ENCODE measurements at regions not wholly inside any gene's neighbourhood (a gene's known extent, or its start where the extent isn't known, plus 50 kb on each side); places are given as distances from the start of the nearest gene placed in this dataset.

GRCh38 chr21:29449306-29449950 is 150.7 kb downstream of the BACH1 start:
- Histone ChIP-seq H3K27me3 (ENCODE audit: insufficient read depth) (no peaks in the 10 kb centered on the region), H3K4me2 (no peak overlapping the region), H3F3A (replicated peaks; ENCODE audit: low read depth) (no peaks in the 10 kb centered on the region), H3K9me2 (ENCODE audit: insufficient read depth) (no peaks in the 10 kb centered on the region), H2AFZ (no peak overlapping the region), H4K20me1 (replicated peaks; ENCODE audit: insufficient read depth) (no peaks in the 10 kb centered on the region), H3K79me2 (replicated peaks; ENCODE audit: insufficient read depth) (no peaks in the 10 kb centered on the region), H3K27ac (ENCODE audit: low read depth) (no peak overlapping the region), H3K36me3 (ENCODE audit: insufficient read depth) (peaks cover 5% of the 10 kb centered on the region), H3K4me3 (no peak overlapping the region), H3K4me1 (ENCODE audit: insufficient read depth) (no peaks in the 10 kb centered on the region)
- Mint-ChIP-seq H3K27me3 (ENCODE audit: insufficient read depth, low read depth, poor library complexity) (no peaks in the 10 kb centered on the region), H3K4me1 (no peaks in the 10 kb centered on the region), H3K4me3 (no peak overlapping the region), H3K27ac (no peak overlapping the region), H3K9me3 (peaks cover 11% of the 10 kb centered on the region; the same call in 2 of the 3 replicates), H3K36me3 (ENCODE audit: low read depth) (peaks cover 11% of the 10 kb centered on the region; the same call in 2 of the 3 replicates)
- TF ChIP-seq NANOG (IDR thresholded peaks at IDR 0.05; ENCODE audit: borderline replicate concordance): no peak
- TF ChIP-seq EZH2 (IDR thresholded peaks at IDR 0.05; ENCODE audit: low read depth, unreplicated experiment): no peak
- no peak for TF ChIP-seq REST (IDR thresholded peaks at IDR 0.05; ENCODE audit: unreplicated experiment)
- TF ChIP-seq JUNB (IDR thresholded peaks at IDR 0.05; ENCODE audit: unreplicated experiment): no peak
- no peak for TF ChIP-seq STAT1 (IDR thresholded peaks at IDR 0.05; ENCODE audit: unreplicated experiment)
- TF ChIP-seq ZNF331 (CRISPR knock-in tag; IDR thresholded peaks at IDR 0.05; ENCODE audit: low read depth): no peak
- ATAC-seq (no peak), DNase-seq (ENCODE audit: low spot score) (no peak)

- no peak overlapping the region for H3K27ac Mint-ChIP-seq
- Histone ChIP-seq H2AFZ (no peak overlapping the region), H4K20me1 (replicated peaks; ENCODE audit: insufficient read depth) (no peaks in the 10 kb centered on the region), H3K4me1 (ENCODE audit: insufficient read depth) (no peaks in the 10 kb centered on the region), H3K4me3 (no peak overlapping the region), H3F3A (replicated peaks; ENCODE audit: low read depth) (no peaks in the 10 kb centered on the region), H3K79me2 (replicated peaks; ENCODE audit: insufficient read depth) (no peaks in the 10 kb centered on the region), H3K27ac (ENCODE audit: low read depth) (no peak overlapping the region), H3K4me2 (no peak overlapping the region), H3K36me3 (ENCODE audit: insufficient read depth) (peaks cover 5% of the 10 kb centered on the region), H3K27me3 (ENCODE audit: insufficient read depth) (no peaks in the 10 kb centered on the region), H3K9me2 (ENCODE audit: insufficient read depth) (no peaks in the 10 kb centered on the region)
- peaks cover 11% of the 10 kb centered on the region; the same call in 2 of the 3 replicates for H3K9me3 Mint-ChIP-seq
- H3K36me3 Mint-ChIP-seq (ENCODE audit: low read depth): peaks cover 11% of the 10 kb centered on the region; the same call in 2 of the 3 replicates
- no peak overlapping the region for H3K4me3 Mint-ChIP-seq
- no peaks in the 10 kb centered on the region for H3K4me1 Mint-ChIP-seq
- no peak for TF ChIP-seq ZNF114 (CRISPR knock-in tag; IDR thresholded peaks at IDR 0.05)
- TF ChIP-seq NANOG (IDR thresholded peaks at IDR 0.05; ENCODE audit: borderline replicate concordance): no peak
- no peak for TF ChIP-seq JUNB (IDR thresholded peaks at IDR 0.05; ENCODE audit: unreplicated experiment)
- TF ChIP-seq CREB1 (CRISPR knock-in tag; IDR thresholded peaks at IDR 0.05; ENCODE audit: low read depth): no peak
- TF ChIP-seq EZH2 (IDR thresholded peaks at IDR 0.05; ENCODE audit: low read depth, unreplicated experiment): no peak
- no peak for TF ChIP-seq EZH2phosphoT487 (IDR thresholded peaks at IDR 0.05; ENCODE audit: unreplicated experiment)
- ATAC-seq (no peak), DNase-seq (ENCODE audit: low spot score) (no peak)
- H3K27me3 Mint-ChIP-seq (ENCODE audit: insufficient read depth, low read depth, poor library complexity): no peaks in the 10 kb centered on the region
Measured at GRCh38 chr21:29450058-29450457, 151.3 kb downstream of the BACH1 start.
